ENCODE measurements at regions not wholly inside any gene's neighbourhood (a gene's known extent, or its start where the extent isn't known, plus 50 kb on each side); places are given as distances from the start of the nearest gene placed in this dataset.

- TF ChIP-seq, protein P1, sequence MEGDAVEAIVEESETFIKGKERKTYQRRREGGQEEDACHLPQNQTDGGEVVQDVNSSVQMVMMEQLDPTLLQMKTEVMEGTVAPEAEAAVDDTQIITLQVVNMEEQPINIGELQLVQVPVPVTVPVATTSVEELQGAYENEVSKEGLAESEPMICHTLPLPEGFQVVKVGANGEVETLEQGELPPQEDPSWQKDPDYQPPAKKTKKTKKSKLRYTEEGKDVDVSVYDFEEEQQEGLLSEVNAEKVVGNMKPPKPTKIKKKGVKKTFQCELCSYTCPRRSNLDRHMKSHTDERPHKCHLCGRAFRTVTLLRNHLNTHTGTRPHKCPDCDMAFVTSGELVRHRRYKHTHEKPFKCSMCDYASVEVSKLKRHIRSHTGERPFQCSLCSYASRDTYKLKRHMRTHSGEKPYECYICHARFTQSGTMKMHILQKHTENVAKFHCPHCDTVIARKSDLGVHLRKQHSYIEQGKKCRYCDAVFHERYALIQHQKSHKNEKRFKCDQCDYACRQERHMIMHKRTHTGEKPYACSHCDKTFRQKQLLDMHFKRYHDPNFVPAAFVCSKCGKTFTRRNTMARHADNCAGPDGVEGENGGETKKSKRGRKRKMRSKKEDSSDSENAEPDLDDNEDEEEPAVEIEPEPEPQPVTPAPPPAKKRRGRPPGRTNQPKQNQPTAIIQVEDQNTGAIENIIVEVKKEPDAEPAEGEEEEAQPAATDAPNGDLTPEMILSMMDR (IDR thresholded peaks at IDR 0.05) = no peak
- TF ChIP-seq EZH2phosphoT487 (IDR thresholded peaks at IDR 0.05) (no peak), EZH2 (IDR thresholded peaks at IDR 0.05) (no peak)
These were observed 273.6 kb upstream of the TAS2R1 start for GRCh38 chr5:9903801-9904200.

All from neural progenitor cell (in vitro differentiated cells).